GM12878 (cell line): ENCODE measurements at regions not wholly inside any gene's neighbourhood (a gene's known extent, or its start where the extent isn't known, plus 50 kb on each side); places are given as distances from the start of the nearest gene placed in this dataset.

ENCODE experiments used
- CBFB ChIP-seq: IDR thresholded peaks from 2 replicates; pipeline ENCODE4 v1.6.1; 2016; ENCODE audit warnings: antibody characterized with exemption, low read depth
- CHD4 ChIP-seq: fragments of 200-600 bp; sonication (generic); IDR thresholded peaks from 2 replicates; pipeline ENCODE4 v1.6.1; 2016; ENCODE audit warnings: mild to moderate bottlenecking
- E2F8 ChIP-seq: fragments of 450-650 bp; IDR thresholded peaks from 2 replicates; pipeline ENCODE4 v1.6.1; 2018; ENCODE audit warnings: mild to moderate bottlenecking, low read depth, moderate library complexity; ENCODE audit not compliant: partially characterized antibody
- FOXM1 ChIP-seq: IDR thresholded peaks from 2 replicates; pipeline ENCODE4 v1.6.1; 2012; ENCODE audit warnings: low read depth, mild to moderate bottlenecking, inconsistent platforms, low read length, moderate library complexity
- GATAD2B ChIP-seq: fragments of 450-650 bp; conservative IDR thresholded peaks from 2 replicates; pipeline ENCODE4 v1.6.1; 2017; ENCODE audit warnings: low read depth, mild to moderate bottlenecking, moderate library complexity
- HDGF ChIP-seq: fragments of 450-650 bp; IDR thresholded peaks from 2 replicates; pipeline ENCODE4 v1.6.1; 2016; ENCODE audit warnings: antibody characterized with exemption
- SMC3 ChIP-seq: IDR thresholded peaks from 2 replicates; pipeline ENCODE4 v1.6.1; 2011; ENCODE audit warnings: low read length, improper control_type of control experiment, borderline replicate concordance
- SREBF1 ChIP-seq: IDR thresholded peaks from 2 replicates; pipeline ENCODE4 v1.6.1; 2012; ENCODE audit warnings: mild to moderate bottlenecking, low read length
- ZBTB4 ChIP-seq: fragments of 450-650 bp; formaldehyde crosslinking; IDR thresholded peaks from 2 replicates; pipeline ENCODE4 v1.4.0; 2022; ENCODE audit warnings: mild to moderate bottlenecking, moderate library complexity
- ZNF24 ChIP-seq: fragments of 450-650 bp; IDR thresholded peaks from 2 replicates; pipeline ENCODE4 v1.6.1; 2017; ENCODE audit warnings: antibody characterized with exemption, mild to moderate bottlenecking

DNA sequence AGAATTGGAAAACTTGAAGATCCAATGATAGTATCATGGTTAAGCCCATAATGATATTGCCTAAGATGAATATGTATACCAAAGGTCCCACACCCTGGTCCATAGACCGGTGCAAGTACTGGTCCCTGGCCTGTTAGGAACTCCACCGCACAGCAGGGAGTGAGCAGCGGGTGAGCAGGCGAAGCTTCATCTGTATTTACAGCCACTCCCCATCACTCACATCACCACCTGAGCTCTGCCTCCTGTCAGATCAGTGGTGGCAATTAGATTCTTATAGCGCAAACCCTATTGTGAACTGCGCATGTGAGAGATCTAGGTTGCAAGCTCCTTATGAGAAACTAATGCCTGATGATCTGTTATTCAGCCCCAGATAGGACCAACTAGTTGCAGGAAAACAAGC lies 402.4 kb downstream of the EPHA4 start (continued):
- TF ChIP-seq ZBTB4 (no peak), SREBF1 (no peak), GATAD2B (no peak), FOXM1 (no peak), CBFB (no peak), HDGF (no peak), E2F8 (no peak), ZNF24 (no peak), CHD4 (no peak), SMC3 (no peak)
